K562 (cell line): ENCODE measurements at regions not wholly inside any gene's neighbourhood (a gene's known extent, or its start where the extent isn't known, plus 50 kb on each side); places are given as distances from the start of the nearest gene placed in this dataset.
A peak's percentile ranks its signal among the peaks of the same experiment; 100 is the strongest.

Experiments
- DEAF1 ChIP-seq: fragments of 450-650 bp; formaldehyde crosslinking; IDR thresholded peaks from 2 replicates; pipeline ENCODE4 v1.4.0; 2020; ENCODE audit warnings: mild to moderate bottlenecking, moderate library complexity
- ELK1 ChIP-seq: sonication (generic); formaldehyde crosslinking; IDR thresholded peaks from 2 replicates; pipeline ENCODE4 v1.8.1; 2022; ENCODE audit warnings: missing genetic modification reagents
- EZH2 ChIP-seq: IDR thresholded peaks from 2 replicates; pipeline ENCODE4 v1.6.1; 2012; ENCODE audit warnings: low read depth, mild to moderate bottlenecking, inconsistent platforms, low read length, borderline replicate concordance
- FOS ChIP-seq: IDR thresholded peaks from 3 replicates; pipeline ENCODE4 v1.6.1; 2011; ENCODE audit not compliant: insufficient read length; ENCODE audit errors: extremely low read depth
- IRF1 ChIP-seq: sonication (generic); formaldehyde crosslinking; IDR thresholded peaks from 2 replicates; pipeline ENCODE4 v1.8.0; 2022; ENCODE audit warnings: missing genetic modification reagents, mild to moderate bottlenecking, borderline replicate concordance
- JUN ChIP-seq, 2 experiments: sonication (generic) in 1 of 2; formaldehyde crosslinking in 1 of 2; IDR thresholded peaks; 2 replicates each; pipeline versions ENCODE4 v1.6.1 to v1.8.0; 2012 to 2022; ENCODE audit warnings: borderline replicate concordance in 2 of 2, mild to moderate bottlenecking in 2 of 2, improper control_type of control experiment in 1 of 2, low read depth in 1 of 2, low read length in 1 of 2, missing genetic modification reagents in 1 of 2
- STAG1 ChIP-seq: sonication (generic); formaldehyde crosslinking; IDR thresholded peaks from 2 replicates; pipeline ENCODE4 v1.5.0; 2020; ENCODE audit warnings: missing genetic modification reagents, borderline replicate concordance
- XRCC5 ChIP-seq: fragments of 200-400 bp; formaldehyde crosslinking; IDR thresholded peaks from 2 replicates; pipeline ENCODE4 v1.6.1; 2017; ENCODE audit warnings: low read depth, mild to moderate bottlenecking, low read length
- ZBTB26 ChIP-seq: fragments of 450-650 bp; formaldehyde crosslinking; IDR thresholded peaks from 2 replicates; pipeline ENCODE4 v1.4.0; 2022; ENCODE audit warnings: missing genetic modification characterization
- ZFP30 ChIP-seq: fragments of 250-450 bp; sonication (Bioruptor Pico); IDR thresholded peaks from 2 replicates; pipeline ENCODE4 v1.8.0; 2022; ENCODE audit warnings: moderate library complexity, mild to moderate bottlenecking, inconsistent platforms, borderline replicate concordance
- ZNF217 ChIP-seq: sonication (generic); formaldehyde crosslinking; IDR thresholded peaks from 2 replicates; pipeline ENCODE4 v1.8.0; 2022; ENCODE audit warnings: mild to moderate bottlenecking, missing genetic modification reagents
- ZNF518B ChIP-seq: fragments of 250-450 bp; sonication (Bioruptor Pico); IDR thresholded peaks from 2 replicates; pipeline ENCODE4 v1.5.0; 2021; ENCODE audit warnings: mild to moderate bottlenecking, moderate library complexity
- ZNF561 ChIP-seq: fragments of 450-650 bp; formaldehyde crosslinking; conservative IDR thresholded peaks from 2 replicates; pipeline ENCODE4 v1.4.0; 2020; ENCODE audit warnings: mild to moderate bottlenecking, moderate library complexity
- ZNF695 ChIP-seq: fragments of 450-650 bp; formaldehyde crosslinking; IDR thresholded peaks from 2 replicates; pipeline ENCODE4 v1.4.0; 2020; ENCODE audit warnings: mild to moderate bottlenecking, moderate library complexity
- ZNF766 ChIP-seq: fragments of 200-800 bp; sonication (Bioruptor generic); conservative IDR thresholded peaks from 2 replicates; pipeline ENCODE4 v1.6.1; 2016; ENCODE audit warnings: missing genetic modification characterization, missing compliant biosample characterization

GRCh38 chr4:134935320-134935719, 733.7 kb upstream of the PABPC4L start (continued):
- TF ChIP-seq DEAF1 (CRISPR knock-in tag) (0 out of 2 replicates have a peak, but pooled peaks have one; percentile 20), ZNF695 (CRISPR knock-in tag) (no peak), ZNF217 (CRISPR knock-in tag) (no peak), EZH2 (no peak), FOS (no peak), JUN (IDR thresholded peaks at IDR 0.05; ENCODE audit: borderline replicate concordance, low read depth, low read length) (no peak), JUN (CRISPR knock-in tag; IDR thresholded peaks at IDR 0.05; ENCODE audit: borderline replicate concordance) (no peak), ZFP30 (no peak), STAG1 (CRISPR knock-in tag) (no peak; the same call in 1 of the 2 replicates), ZNF518B (no peak), ZNF561 (CRISPR knock-in tag) (no peak), XRCC5 (no peak), ZNF766 (CRISPR knock-in tag) (no peak), IRF1 (no peak), ELK1 (no peak), ZBTB26 (CRISPR knock-in tag) (no peak)
